ENCODE measurements at regions not wholly inside any gene's neighbourhood (a gene's known extent, or its start where the extent isn't known, plus 50 kb on each side); places are given as distances from the start of the nearest gene placed in this dataset.

DNA sequence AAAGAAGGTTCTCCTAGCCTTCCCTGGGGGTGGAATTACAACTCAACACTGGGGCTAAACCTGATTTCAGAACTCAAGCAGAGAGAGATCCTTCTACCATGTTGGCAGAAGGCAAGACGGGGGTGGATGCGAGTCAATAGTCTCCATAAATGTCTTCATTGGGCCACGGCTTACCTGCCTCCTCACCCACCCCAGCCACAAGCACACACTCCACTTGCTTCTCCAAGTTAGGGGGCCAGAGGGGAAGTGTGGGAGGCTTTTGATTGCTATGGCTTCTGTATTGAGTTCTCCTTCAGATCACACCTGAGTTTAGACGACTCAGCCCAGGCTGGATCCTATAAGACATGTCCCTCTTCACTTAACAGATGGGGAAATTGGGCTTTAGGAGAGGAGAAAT is 178.9 kb downstream of the UACA start:
- WGBS, 2 donors (ENCODE audit: low coverage in 1 of 2): 91 to 95% methylated on average over 4 of the region's 4 CpGs
- no peak overlapping the region for H3K4me3 ChIP-seq
- no peaks in the 10 kb centered on the region for H3K36me3 ChIP-seq
- peaks cover 0 to 11% (median 4%) of the 10 kb centered on the region in 4 donors for H3K4me1 ChIP-seq
- peaks cover 27% of the 10 kb centered on the region for H3K27me3 ChIP-seq
- intact Hi-C loops (cut with DNase I; ENCODE audit: low total_unique reads): no loop called here
- H3K27ac ChIP-seq: no peak overlapping the region
- in situ Hi-C loops (cut with MboI; ENCODE audit: low pct_ligation_motif_present in 1 of 4, low pct_unique_long_range_greater_than_20kb in 1 of 4, low sequenced_read_pairs in 3 of 4): no loop called here
- DNase-seq: no peak
- TF ChIP-seq, protein P1, sequence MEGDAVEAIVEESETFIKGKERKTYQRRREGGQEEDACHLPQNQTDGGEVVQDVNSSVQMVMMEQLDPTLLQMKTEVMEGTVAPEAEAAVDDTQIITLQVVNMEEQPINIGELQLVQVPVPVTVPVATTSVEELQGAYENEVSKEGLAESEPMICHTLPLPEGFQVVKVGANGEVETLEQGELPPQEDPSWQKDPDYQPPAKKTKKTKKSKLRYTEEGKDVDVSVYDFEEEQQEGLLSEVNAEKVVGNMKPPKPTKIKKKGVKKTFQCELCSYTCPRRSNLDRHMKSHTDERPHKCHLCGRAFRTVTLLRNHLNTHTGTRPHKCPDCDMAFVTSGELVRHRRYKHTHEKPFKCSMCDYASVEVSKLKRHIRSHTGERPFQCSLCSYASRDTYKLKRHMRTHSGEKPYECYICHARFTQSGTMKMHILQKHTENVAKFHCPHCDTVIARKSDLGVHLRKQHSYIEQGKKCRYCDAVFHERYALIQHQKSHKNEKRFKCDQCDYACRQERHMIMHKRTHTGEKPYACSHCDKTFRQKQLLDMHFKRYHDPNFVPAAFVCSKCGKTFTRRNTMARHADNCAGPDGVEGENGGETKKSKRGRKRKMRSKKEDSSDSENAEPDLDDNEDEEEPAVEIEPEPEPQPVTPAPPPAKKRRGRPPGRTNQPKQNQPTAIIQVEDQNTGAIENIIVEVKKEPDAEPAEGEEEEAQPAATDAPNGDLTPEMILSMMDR (IDR thresholded peaks at IDR 0.05): no peak
- no peak for TF ChIP-seq POLR2A (IDR thresholded peaks at IDR 0.05)
- TF ChIP-seq EP300 (IDR thresholded peaks at IDR 0.05; ENCODE audit: low read depth): no peak
- H3K9me3 ChIP-seq: no peaks in the 10 kb centered on the region

DNA sequence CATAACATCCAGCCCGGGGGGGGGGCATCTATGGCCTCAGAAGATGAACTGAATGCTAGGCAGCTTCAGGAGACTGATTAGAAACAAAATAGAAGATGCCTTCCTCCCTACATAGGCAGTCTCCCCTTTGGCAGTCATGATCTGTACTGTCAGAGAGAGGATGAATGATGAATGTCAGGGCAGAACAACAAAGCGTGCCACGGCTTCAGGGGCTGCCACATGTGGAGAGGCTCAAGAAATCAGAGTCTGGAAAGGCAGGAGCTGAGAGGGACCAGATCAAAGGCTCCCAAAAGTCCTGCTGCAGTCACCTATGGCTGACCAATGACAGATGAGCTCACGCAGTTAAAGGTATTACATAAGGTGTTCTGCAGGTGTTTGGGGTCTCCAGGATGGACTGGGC is 180.4 kb downstream of the UACA start:
- no peak for DNase-seq
- no peak for TF ChIP-seq POLR2AphosphoS5 (IDR thresholded peaks at IDR 0.05)
- TF ChIP-seq POLR2A (IDR thresholded peaks at IDR 0.05): no peak
- no peak for TF ChIP-seq EP300 (IDR thresholded peaks at IDR 0.05; ENCODE audit: low read depth)
- TF ChIP-seq, protein P1 (IDR thresholded peaks at IDR 0.05): no peak
- peaks cover 0 to 11% (median 4%) of the 10 kb centered on the region in 4 donors for H3K4me1 ChIP-seq
- H3K4me3 ChIP-seq: no peak overlapping the region
- no peak overlapping the region for H3K27ac ChIP-seq
- no peaks in the 10 kb centered on the region for H3K9me3 ChIP-seq
- intact Hi-C loops (cut with DNase I; ENCODE audit: low total_unique reads) (no loop called here), in situ Hi-C loops (cut with MboI; ENCODE audit: low pct_ligation_motif_present in 1 of 4, low pct_unique_long_range_greater_than_20kb in 1 of 4, low sequenced_read_pairs in 3 of 4) (no loop called here)
- WGBS, 2 donors (ENCODE audit: low coverage in 1 of 2): 60 to 76% methylated on average over 3 to 4 of the region's 4 CpGs
- no peaks in the 10 kb centered on the region for H3K36me3 ChIP-seq
- peaks cover 27% of the 10 kb centered on the region for H3K27me3 ChIP-seq

DNA sequence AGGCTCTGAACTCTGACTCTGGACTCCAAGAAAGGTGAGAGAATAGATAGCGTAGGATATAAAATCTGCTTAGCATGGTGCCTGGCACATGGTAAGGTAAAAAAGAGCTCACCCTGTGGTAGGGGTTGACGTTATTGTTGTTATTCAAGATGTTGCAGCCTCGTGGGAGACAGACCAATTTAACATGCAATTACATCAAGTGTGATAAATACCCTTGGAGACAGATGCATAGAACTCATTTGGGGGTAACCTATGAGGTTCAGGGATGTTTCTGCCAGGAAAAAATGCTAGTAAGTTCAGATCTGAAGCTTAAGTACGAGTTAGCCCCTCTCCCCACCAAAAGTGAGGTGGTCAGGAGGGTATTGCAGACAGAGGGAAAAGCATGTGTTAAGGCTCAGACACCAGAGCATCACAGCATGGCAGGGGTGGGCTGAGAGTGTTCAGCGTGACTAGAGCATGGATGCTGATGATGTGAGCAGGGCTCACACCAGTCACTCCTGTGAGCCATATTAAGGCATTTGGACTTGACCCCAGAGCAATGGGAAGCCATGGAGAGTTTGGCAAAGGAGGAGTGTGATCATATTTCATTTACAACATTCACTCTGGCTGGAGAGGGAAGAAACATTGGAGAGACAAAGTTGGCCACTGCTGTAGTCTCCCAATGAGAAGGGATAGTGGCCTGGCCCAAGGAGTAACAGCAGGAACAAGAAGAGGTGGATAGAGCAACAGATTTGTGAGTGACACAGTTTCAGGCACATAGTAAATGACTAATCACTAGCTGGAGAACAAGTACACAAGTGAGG is 181.0 kb downstream of the UACA start:
- 76% methylated on average over 3 to 5 of the region's 5 CpGs for WGBS, 2 donors (ENCODE audit: low coverage in 1 of 2)
- H3K4me3 ChIP-seq: no peak overlapping the region
- no peak for DNase-seq
- TF ChIP-seq POLR2A (IDR thresholded peaks at IDR 0.05) (no peak), POLR2AphosphoS5 (IDR thresholded peaks at IDR 0.05) (no peak), EP300 (IDR thresholded peaks at IDR 0.05; ENCODE audit: low read depth) (no peak)
- TF ChIP-seq, protein P1 (IDR thresholded peaks at IDR 0.05): no peak
- no peak overlapping the region for H3K27ac ChIP-seq
- no peaks in the 10 kb centered on the region for H3K9me3 ChIP-seq
- H3K27me3 ChIP-seq: peaks cover 27% of the 10 kb centered on the region
- in situ Hi-C loops (cut with MboI; ENCODE audit: low pct_ligation_motif_present in 1 of 4, low pct_unique_long_range_greater_than_20kb in 1 of 4, low sequenced_read_pairs in 3 of 4): no loop called here
- H3K4me1 ChIP-seq: peaks cover 0 to 11% (median 4%) of the 10 kb centered on the region in 4 donors
- intact Hi-C loops (cut with DNase I; ENCODE audit: low total_unique reads): no loop called here
- no peaks in the 10 kb centered on the region for H3K36me3 ChIP-seq

DNA sequence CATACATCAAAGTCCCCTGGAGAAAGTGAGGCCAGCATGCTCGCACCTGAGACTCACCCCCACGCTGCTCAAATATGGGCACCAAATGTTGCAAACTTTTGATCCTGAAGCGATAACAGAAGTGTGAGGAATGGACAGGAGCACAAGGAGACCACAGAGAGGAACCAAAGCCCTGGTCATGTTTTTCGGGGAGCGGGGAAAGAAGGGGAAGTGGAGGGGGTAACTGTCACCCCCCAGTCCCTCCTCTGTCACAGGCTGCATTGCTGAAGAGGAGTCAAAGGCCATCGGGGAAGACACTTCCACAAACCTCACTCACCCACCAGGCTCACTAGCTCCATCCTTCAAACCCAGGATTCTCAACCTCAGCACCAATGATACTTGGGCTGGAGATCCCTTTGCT is 182.4 kb downstream of the UACA start:
- peaks cover 24% of the 10 kb centered on the region for H3K27me3 ChIP-seq
- 77% methylated on average over 6 of the region's 6 CpGs; no CpG with 5 or more reads in 1 of the 2 donors for WGBS, 2 donors (ENCODE audit: low coverage in 1 of 2)
- H3K4me1 ChIP-seq: peaks cover 0 to 11% (median 4%) of the 10 kb centered on the region in 4 donors
- TF ChIP-seq, protein P1 (IDR thresholded peaks at IDR 0.05): no peak
- TF ChIP-seq EP300 (IDR thresholded peaks at IDR 0.05; ENCODE audit: low read depth) (no peak), POLR2AphosphoS5 (IDR thresholded peaks at IDR 0.05) (no peak), POLR2A (IDR thresholded peaks at IDR 0.05) (no peak)
- no peak overlapping the region for H3K27ac ChIP-seq
- intact Hi-C loops (cut with DNase I; ENCODE audit: low total_unique reads) (no loop called here), in situ Hi-C loops (cut with MboI; ENCODE audit: low pct_ligation_motif_present in 1 of 4, low pct_unique_long_range_greater_than_20kb in 1 of 4, low sequenced_read_pairs in 3 of 4) (no loop called here)
- no peaks in the 10 kb centered on the region for H3K9me3 ChIP-seq
- no peak overlapping the region for H3K4me3 ChIP-seq
- no peak for DNase-seq
- H3K36me3 ChIP-seq: no peaks in the 10 kb centered on the region

All from transverse colon (tissue), 4 donors.